ENCODE measurements at regions not wholly inside any gene's neighbourhood (a gene's known extent, or its start where the extent isn't known, plus 50 kb on each side); places are given as distances from the start of the nearest gene placed in this dataset.

DNA sequence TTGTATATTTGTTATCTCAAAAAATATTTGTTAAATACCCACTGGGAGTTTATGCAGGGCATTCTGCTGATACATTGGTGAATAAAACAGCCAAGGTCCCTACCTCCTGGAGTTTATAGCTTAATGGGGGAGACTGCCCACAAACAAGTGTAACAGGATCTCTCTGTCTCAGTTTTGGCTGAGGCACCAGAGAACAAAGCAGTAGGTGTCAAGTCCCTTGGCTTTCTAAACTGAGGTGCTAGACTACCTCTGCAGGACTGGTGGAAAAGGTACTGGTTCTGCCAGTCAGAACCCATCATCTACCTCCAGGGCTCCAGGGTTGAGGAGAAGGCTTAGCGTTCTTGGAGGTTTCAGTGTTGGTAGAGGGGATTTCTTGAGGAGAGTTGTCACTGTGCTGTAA lies 188.4 kb upstream of the ELL2 start:
- ATAC-seq = peak in 1 of 4 donors; percentile 55
- no peak for DNase-seq
- no peaks in the 10 kb centered on the region for H3K9me3 ChIP-seq
- intact Hi-C loops (cut with DNase I) = no loop called here
- 80 to 93% methylated on average over 1 of the region's 1 CpG for WGBS, 2 donors
- no peaks in the 10 kb centered on the region for H3K36me3 ChIP-seq
- H3K27ac ChIP-seq = no peak overlapping the region
- FAIRE-seq = no peak
- H3K4me3 ChIP-seq = no peak overlapping the region
- TF ChIP-seq, protein P1, sequence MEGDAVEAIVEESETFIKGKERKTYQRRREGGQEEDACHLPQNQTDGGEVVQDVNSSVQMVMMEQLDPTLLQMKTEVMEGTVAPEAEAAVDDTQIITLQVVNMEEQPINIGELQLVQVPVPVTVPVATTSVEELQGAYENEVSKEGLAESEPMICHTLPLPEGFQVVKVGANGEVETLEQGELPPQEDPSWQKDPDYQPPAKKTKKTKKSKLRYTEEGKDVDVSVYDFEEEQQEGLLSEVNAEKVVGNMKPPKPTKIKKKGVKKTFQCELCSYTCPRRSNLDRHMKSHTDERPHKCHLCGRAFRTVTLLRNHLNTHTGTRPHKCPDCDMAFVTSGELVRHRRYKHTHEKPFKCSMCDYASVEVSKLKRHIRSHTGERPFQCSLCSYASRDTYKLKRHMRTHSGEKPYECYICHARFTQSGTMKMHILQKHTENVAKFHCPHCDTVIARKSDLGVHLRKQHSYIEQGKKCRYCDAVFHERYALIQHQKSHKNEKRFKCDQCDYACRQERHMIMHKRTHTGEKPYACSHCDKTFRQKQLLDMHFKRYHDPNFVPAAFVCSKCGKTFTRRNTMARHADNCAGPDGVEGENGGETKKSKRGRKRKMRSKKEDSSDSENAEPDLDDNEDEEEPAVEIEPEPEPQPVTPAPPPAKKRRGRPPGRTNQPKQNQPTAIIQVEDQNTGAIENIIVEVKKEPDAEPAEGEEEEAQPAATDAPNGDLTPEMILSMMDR (IDR thresholded peaks at IDR 0.05) = no peak
- H3K4me1 ChIP-seq = no peaks in the 10 kb centered on the region
- H3K27me3 ChIP-seq = no peaks in the 10 kb centered on the region

DNA sequence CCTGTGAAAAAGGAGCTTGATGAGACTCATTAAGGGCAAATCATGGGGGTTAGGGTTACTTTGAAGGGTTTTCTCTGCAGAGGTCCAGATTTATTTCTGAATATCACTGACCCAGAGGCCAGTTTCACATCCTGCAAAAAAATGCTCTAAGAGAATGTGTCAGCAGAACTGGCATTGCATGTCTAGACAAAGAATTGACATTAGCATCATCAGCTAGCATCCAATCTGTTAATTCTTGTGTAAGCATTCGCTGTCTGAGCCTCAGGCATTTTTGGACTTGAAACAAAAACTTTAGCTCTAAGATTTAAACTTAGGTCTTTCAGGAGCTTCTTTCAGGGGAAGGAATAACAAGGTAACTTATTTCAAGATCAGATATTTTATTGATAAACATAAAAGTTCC lies 187.9 kb upstream of the ELL2 start:
- WGBS, 2 donors = 84 to 94% methylated on average over 1 of the region's 1 CpG
- FAIRE-seq (no peak), DNase-seq (no peak), ATAC-seq (peak in 1 of 4 donors; percentile 25)
- no peak overlapping the region for H3K27ac ChIP-seq
- intact Hi-C loops (cut with DNase I) = no loop called here
- no peaks in the 10 kb centered on the region for H3K9me3 ChIP-seq
- H3K27me3 ChIP-seq = no peaks in the 10 kb centered on the region
- H3K36me3 ChIP-seq = no peaks in the 10 kb centered on the region
- H3K4me3 ChIP-seq = no peak overlapping the region
- TF ChIP-seq, protein P1 (IDR thresholded peaks at IDR 0.05) = no peak
- no peaks in the 10 kb centered on the region for H3K4me1 ChIP-seq

DNA sequence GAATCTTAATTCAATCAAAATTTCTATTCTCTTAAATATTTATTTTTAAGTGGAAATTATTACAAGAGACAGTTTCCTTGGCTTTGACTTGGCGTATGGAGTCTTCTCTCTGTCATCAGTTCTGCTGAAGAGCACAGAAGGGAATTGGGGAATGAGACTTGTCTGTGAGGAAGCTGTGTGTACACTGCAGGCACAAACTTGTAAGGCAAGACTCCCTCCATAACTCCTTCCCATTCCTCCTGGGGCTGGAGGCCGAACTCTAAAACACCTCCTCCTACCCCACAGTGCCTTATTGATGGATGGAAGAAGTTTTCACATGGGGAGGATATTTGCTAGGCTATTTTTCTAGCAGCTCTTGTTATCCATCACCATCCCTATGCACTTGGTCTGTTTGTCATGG lies 187.4 kb upstream of the ELL2 start:
- peaks cover 0 to 2% (median 0%) of the 10 kb centered on the region in 3 donors for H3K4me1 ChIP-seq
- no peaks in the 10 kb centered on the region for H3K36me3 ChIP-seq
- intact Hi-C loops (cut with DNase I) = no loop called here
- H3K27ac ChIP-seq = no peak overlapping the region
- 96 to 98% methylated on average over 2 of the region's 2 CpGs for WGBS, 2 donors
- DNase-seq = no peak
- TF ChIP-seq, protein P1 (IDR thresholded peaks at IDR 0.05) = no peak
- no peak overlapping the region for H3K4me3 ChIP-seq
- H3K9me3 ChIP-seq = no peaks in the 10 kb centered on the region
- ATAC-seq = no peak
- H3K27me3 ChIP-seq = no peaks in the 10 kb centered on the region
- no peak for FAIRE-seq

DNA sequence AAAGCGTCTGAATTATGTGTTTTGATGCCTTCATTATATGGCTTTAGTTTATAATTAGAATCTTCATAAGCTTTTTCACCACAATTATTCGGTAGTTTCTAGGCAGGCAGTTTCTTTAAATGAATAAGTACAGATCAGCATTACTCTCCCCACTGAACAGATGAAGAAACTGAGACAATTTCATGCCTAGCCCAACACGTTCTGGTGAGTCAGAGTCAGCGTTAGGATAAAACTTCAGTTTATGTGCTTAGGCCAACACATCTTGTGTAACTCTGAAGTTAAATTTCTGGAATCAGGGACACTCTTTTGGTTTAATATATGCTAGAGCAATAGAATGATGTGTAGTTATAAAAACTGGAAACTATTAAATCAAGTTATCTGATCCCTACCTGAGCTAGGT lies 186.7 kb upstream of the ELL2 start:
- Histone ChIP-seq H3K9me3 (no peaks in the 10 kb centered on the region), H3K27me3 (no peaks in the 10 kb centered on the region), H3K4me3 (no peak overlapping the region), H3K27ac (no peak overlapping the region), H3K36me3 (no peaks in the 10 kb centered on the region), H3K4me1 (peaks cover 0 to 7% (median 3%) of the 10 kb centered on the region in 3 donors)
- DNase-seq = no peak
- TF ChIP-seq, protein P1 (IDR thresholded peaks at IDR 0.05) = no peak
- 94 to 95% methylated on average over 4 of the region's 4 CpGs for WGBS, 2 donors
- no peak for ATAC-seq
- intact Hi-C loops (cut with DNase I) = no loop called here
- no peak for FAIRE-seq

DNA sequence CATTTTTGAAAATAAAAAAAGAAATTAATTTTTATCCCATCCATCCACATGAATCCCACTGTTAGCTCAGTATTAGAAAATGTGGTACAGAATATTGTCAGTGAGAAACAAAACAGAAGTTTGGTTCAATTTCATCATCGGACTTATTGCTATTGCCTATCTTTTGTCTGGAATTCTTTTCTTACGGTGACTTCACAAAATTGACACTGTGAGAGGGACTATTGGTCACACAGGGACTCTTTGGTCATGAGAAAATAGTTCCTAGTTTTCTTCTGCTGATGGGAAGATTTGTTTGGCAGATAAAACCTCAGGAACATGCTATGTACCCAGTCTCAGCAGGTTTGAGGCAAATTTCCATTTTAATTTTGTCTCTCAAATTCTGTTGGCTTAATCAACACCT lies 186.2 kb upstream of the ELL2 start:
- intact Hi-C loops (cut with DNase I) = no loop called here
- no peaks in the 10 kb centered on the region for H3K36me3 ChIP-seq
- TF ChIP-seq, protein P1 (IDR thresholded peaks at IDR 0.05) = no peak
- WGBS, 2 donors = 95 to 99% methylated on average over 2 of the region's 2 CpGs
- H3K4me3 ChIP-seq = no peak overlapping the region
- DNase-seq (no peak), ATAC-seq (no peak), FAIRE-seq (no peak)
- H3K27ac ChIP-seq = no peak overlapping the region
- H3K4me1 ChIP-seq = peaks cover 0 to 7% (median 4%) of the 10 kb centered on the region in 3 donors
- no peaks in the 10 kb centered on the region for H3K27me3 ChIP-seq
- H3K9me3 ChIP-seq = no peaks in the 10 kb centered on the region

All from pancreas (tissue), 10 donors.